GM12891 (cell line): ENCODE measurements at regions not wholly inside any gene's neighbourhood (a gene's known extent, or its start where the extent isn't known, plus 50 kb on each side); places are given as distances from the start of the nearest gene placed in this dataset.

Source experiments
- POLR2A ChIP-seq: IDR thresholded peaks from 2 replicates; pipeline ENCODE4 v1.6.1; 2011; ENCODE audit warnings: low read depth, low read length, control low read depth
- POLR2AphosphoS5 ChIP-seq: IDR thresholded peaks from 2 replicates; pipeline ENCODE4 v1.6.1; 2011; ENCODE audit warnings: low read depth, low read length, control low read depth
- SPI1 ChIP-seq: IDR thresholded peaks from 2 replicates; pipeline ENCODE4 v1.6.1; 2011; ENCODE audit warnings: low read depth, low read length, control low read depth
- TAF1 ChIP-seq: IDR thresholded peaks from 2 replicates; pipeline ENCODE4 v1.6.1; 2011; ENCODE audit warnings: low read depth, low read length, control low read depth

DNA sequence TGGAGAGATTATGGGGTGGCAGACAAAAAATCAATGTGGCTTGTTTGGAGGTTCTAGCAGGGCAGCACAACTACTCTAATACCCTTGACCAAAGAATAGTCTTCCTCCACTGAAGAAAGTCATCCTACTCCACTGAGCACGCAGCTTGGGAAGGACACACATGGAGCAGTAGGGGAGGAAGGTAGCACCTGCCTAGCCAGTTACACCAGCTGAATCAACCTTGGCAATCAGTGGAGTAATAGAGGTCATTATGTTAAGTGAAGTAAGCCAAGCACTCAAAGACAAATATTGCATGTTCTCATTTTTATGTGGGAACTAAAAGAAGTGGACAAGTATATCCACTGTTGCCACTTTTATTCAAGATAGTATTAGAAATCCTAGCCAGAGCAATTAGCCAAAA lies 555.8 kb upstream of the ALCAM start:
- TF ChIP-seq POLR2A (no peak), POLR2AphosphoS5 (no peak), TAF1 (no peak), SPI1 (no peak)
